SU-DHL-6 (cell line): ENCODE measurements at regions not wholly inside any gene's neighbourhood (a gene's known extent, or its start where the extent isn't known, plus 50 kb on each side); places are given as distances from the start of the nearest gene placed in this dataset.

Experiments
- EZH2phosphoT487 ChIP-seq: fragments of 200-600 bp; sonication (generic), shearing (Covaris generic); conservative IDR thresholded peaks from 2 replicates; pipeline ENCODE4 v1.6.1; 2018; ENCODE audit warnings: mild to moderate bottlenecking, antibody characterized with exemption, low read length, moderate library complexity, mixed read lengths
- TF ChIP-seq, protein P1 (sequence below): fragments of 200-600 bp; sonication (generic); IDR thresholded peaks from one replicate; pipeline ENCODE4 v1.5.1; 2017; ENCODE audit warnings: antibody characterized with exemption, mild to moderate bottlenecking, low read length, moderate library complexity; ENCODE audit not compliant: insufficient read depth, poor library complexity, severe bottlenecking

DNA sequence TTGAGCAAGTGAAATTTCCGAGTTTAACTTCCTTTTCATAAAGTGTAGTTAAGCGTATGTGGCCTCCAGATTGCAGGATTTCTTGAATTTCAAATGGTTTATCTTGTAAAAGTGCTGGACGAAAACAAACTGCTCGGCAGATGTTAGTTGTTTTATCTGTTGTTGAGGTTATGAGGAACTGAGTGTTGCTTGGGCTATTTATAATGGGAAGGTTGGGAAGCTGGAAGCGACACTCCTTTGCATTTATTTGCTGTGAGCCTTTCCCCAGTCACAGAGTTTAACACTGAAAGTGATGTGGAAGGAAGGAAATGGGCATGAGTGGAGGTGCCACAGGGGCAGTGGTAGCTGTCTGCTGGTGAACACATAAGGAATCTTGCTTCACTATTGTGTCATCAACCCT lies 284.9 kb downstream of the PCDH7 start:
- TF ChIP-seq, protein P1, sequence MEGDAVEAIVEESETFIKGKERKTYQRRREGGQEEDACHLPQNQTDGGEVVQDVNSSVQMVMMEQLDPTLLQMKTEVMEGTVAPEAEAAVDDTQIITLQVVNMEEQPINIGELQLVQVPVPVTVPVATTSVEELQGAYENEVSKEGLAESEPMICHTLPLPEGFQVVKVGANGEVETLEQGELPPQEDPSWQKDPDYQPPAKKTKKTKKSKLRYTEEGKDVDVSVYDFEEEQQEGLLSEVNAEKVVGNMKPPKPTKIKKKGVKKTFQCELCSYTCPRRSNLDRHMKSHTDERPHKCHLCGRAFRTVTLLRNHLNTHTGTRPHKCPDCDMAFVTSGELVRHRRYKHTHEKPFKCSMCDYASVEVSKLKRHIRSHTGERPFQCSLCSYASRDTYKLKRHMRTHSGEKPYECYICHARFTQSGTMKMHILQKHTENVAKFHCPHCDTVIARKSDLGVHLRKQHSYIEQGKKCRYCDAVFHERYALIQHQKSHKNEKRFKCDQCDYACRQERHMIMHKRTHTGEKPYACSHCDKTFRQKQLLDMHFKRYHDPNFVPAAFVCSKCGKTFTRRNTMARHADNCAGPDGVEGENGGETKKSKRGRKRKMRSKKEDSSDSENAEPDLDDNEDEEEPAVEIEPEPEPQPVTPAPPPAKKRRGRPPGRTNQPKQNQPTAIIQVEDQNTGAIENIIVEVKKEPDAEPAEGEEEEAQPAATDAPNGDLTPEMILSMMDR: no peak
- TF ChIP-seq EZH2phosphoT487: no peak
